OCI-LY3 (cell line): ENCODE measurements at regions not wholly inside any gene's neighbourhood (a gene's known extent, or its start where the extent isn't known, plus 50 kb on each side); places are given as distances from the start of the nearest gene placed in this dataset.

Experiments used
- H2AFZ ChIP-seq: fragments of 200-600, 300-600 bp; shearing (Covaris generic); 2 replicates; pipeline ENCODE4 v1.6.0; 2014; ENCODE audit warnings: antibody characterized with exemption, low read depth, low read length
- H3K27ac ChIP-seq: fragments of 200-600, 300-600 bp; sonication (generic); 2 replicates; pipeline ENCODE4 v1.5.1; 2014; ENCODE audit warnings: mild to moderate bottlenecking, low read length, moderate library complexity, mixed read lengths
- H3K27me3 ChIP-seq: fragments of 200-600, 300-600 bp; sonication (generic); 2 replicates; pipeline ENCODE4 v1.6.1; 2014; ENCODE audit warnings: low read depth, low read length, mixed read lengths
- H3K36me3 ChIP-seq: fragments of 200-600, 300-600 bp; sonication (generic); replicated peaks from 2 replicates; pipeline ENCODE3; 2014; ENCODE audit warnings: low read depth, low read length, mixed read lengths
- H3K4me1 ChIP-seq: fragments of 300-600, 200-600 bp; sonication (generic); 2 replicates; pipeline ENCODE4 v1.6.1; 2014; ENCODE audit warnings: low read length, mixed read lengths
- H3K4me2 ChIP-seq: fragments of 200-600, 300-600 bp; sonication (generic); 2 replicates; pipeline ENCODE4 v1.6.1; 2014; ENCODE audit warnings: low read length, mixed read lengths
- H3K4me3 ChIP-seq: fragments of 300-600, 200-600 bp; sonication (generic); 2 replicates; pipeline ENCODE4 v1.5.1; 2014; ENCODE audit warnings: antibody characterized with exemption, mild to moderate bottlenecking, low read length, moderate library complexity
- H3K79me2 ChIP-seq: fragments of 300-600, 200-600 bp; shearing (Covaris generic); 2 replicates; pipeline ENCODE4 v1.6.1; 2014; ENCODE audit warnings: mild to moderate bottlenecking, low read length, mixed read lengths
- H3K9ac ChIP-seq: fragments of 300-600, 200-600 bp; shearing (Covaris generic); 2 replicates; pipeline ENCODE4 v1.6.0; 2014; ENCODE audit warnings: mild to moderate bottlenecking, low read length, moderate library complexity
- H3K9me3 ChIP-seq: fragments of 200-600, 300-600 bp; shearing (Covaris generic); 2 replicates; pipeline ENCODE4 v1.6.1; 2014; ENCODE audit warnings: low read length, mixed read lengths; ENCODE audit not compliant: insufficient read depth
- H4K20me1 ChIP-seq: fragments of 200-600, 300-600 bp; sonication (generic); 2 replicates; pipeline ENCODE4 v1.6.1; 2016; ENCODE audit warnings: low read length, mixed read lengths; ENCODE audit not compliant: insufficient read depth
- EZH2phosphoT487 ChIP-seq: fragments of 200-600 bp; shearing (Covaris generic); IDR thresholded peaks from 2 replicates; pipeline ENCODE4 v1.6.1; 2018; ENCODE audit warnings: antibody characterized with exemption, mixed run types, low read depth
- TF ChIP-seq, protein P1 (sequence below): fragments of 200-600, 300-600 bp; sonication (generic); IDR thresholded peaks from 2 replicates; pipeline ENCODE4 v1.5.1; 2014; ENCODE audit warnings: antibody characterized with exemption, low read length, low read depth

DNA sequence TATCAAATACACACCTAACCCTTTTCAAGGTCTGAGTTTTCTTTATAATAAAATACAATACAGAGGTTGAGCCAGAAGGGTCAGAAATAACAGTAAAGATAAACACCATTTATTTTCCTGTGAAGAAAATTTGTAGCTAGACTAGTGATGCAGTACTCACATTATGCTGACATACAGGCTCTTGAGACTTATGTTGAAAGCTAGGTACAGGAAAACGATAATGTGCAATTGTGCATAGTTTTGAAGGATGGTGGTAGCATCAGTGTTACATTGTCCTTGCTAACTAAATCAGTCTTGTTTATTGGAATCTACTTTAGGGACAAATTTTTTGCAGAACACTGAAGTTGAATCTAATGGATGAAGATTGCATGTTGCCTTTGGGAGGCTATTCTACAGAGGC, 1877.2 kb downstream of the PCDH7 start:
- Histone ChIP-seq H3K27me3 (no peaks in the 10 kb centered on the region), H3K36me3 (no peaks in the 10 kb centered on the region), H3K4me1 (no peaks in the 10 kb centered on the region), H3K27ac (no peak overlapping the region), H3K79me2 (no peaks in the 10 kb centered on the region), H4K20me1 (no peaks in the 10 kb centered on the region), H3K9me3 (peaks cover 2% of the 10 kb centered on the region; the same call in 1 of the 2 replicates), H3K4me2 (no peak overlapping the region), H3K9ac (no peak overlapping the region), H2AFZ (no peak overlapping the region), H3K4me3 (no peak overlapping the region)
- TF ChIP-seq, protein P1, sequence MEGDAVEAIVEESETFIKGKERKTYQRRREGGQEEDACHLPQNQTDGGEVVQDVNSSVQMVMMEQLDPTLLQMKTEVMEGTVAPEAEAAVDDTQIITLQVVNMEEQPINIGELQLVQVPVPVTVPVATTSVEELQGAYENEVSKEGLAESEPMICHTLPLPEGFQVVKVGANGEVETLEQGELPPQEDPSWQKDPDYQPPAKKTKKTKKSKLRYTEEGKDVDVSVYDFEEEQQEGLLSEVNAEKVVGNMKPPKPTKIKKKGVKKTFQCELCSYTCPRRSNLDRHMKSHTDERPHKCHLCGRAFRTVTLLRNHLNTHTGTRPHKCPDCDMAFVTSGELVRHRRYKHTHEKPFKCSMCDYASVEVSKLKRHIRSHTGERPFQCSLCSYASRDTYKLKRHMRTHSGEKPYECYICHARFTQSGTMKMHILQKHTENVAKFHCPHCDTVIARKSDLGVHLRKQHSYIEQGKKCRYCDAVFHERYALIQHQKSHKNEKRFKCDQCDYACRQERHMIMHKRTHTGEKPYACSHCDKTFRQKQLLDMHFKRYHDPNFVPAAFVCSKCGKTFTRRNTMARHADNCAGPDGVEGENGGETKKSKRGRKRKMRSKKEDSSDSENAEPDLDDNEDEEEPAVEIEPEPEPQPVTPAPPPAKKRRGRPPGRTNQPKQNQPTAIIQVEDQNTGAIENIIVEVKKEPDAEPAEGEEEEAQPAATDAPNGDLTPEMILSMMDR = no peak
- no peak for TF ChIP-seq EZH2phosphoT487

DNA sequence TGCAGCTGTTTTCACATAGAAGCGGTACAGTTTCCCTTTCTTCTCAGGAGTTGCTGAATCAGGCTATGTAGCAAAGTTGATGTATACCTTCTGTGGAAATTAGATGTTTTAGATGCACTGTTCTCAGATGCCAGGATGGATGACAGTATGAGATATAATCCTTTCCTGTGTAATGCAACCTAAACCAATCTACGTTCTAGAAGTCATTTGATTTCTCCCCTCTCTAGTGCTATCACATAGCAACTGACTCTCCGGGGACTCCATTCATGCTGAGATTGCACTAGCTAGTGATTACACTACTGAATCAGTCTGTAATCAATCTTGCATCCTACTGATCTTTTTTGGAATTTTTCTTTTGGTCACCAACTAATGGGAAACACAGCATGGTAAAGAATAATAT, 1881.7 kb downstream of the PCDH7 start:
- Histone ChIP-seq H3K9me3 (no peaks in the 10 kb centered on the region), H3K79me2 (no peaks in the 10 kb centered on the region), H3K4me1 (no peaks in the 10 kb centered on the region), H3K4me3 (no peak overlapping the region), H3K4me2 (no peak overlapping the region), H3K27me3 (no peaks in the 10 kb centered on the region), H2AFZ (no peak overlapping the region), H3K36me3 (no peaks in the 10 kb centered on the region), H4K20me1 (no peaks in the 10 kb centered on the region), H3K9ac (no peak overlapping the region), H3K27ac (no peak overlapping the region)
- TF ChIP-seq, protein P1 = no peak
- TF ChIP-seq EZH2phosphoT487 = no peak

DNA sequence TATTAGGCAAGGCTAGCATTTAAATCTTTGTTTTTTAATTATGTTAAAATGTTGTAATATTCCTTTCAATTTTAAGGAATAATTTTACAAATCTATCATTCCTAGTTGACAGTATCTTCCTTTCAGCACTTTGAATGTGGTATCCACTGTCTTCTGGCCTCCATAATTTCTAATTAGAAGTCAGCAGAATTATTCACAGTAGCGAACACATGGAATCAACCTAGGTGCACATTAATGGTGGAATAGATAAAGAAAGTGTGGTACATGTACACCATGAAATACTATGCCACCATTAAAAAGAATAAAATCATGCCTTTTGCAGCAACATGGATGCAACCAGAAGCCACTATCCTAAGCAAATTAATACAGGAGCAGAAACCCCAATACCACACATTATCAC, 1887.8 kb downstream of the PCDH7 start:
- H4K20me1 ChIP-seq = no peaks in the 10 kb centered on the region
- H2AFZ ChIP-seq = no peak overlapping the region
- no peak overlapping the region for H3K27ac ChIP-seq
- no peaks in the 10 kb centered on the region for H3K79me2 ChIP-seq
- no peaks in the 10 kb centered on the region for H3K36me3 ChIP-seq
- TF ChIP-seq EZH2phosphoT487 = no peak
- TF ChIP-seq, protein P1 = no peak
- H3K9me3 ChIP-seq = no peaks in the 10 kb centered on the region
- H3K4me1 ChIP-seq = 0 out of 2 replicates have a peak, but pooled peaks cover 5% of the 10 kb centered on the region
- no peak overlapping the region for H3K4me3 ChIP-seq
- no peak overlapping the region for H3K4me2 ChIP-seq
- H3K9ac ChIP-seq = no peak overlapping the region
- H3K27me3 ChIP-seq = no peaks in the 10 kb centered on the region

DNA sequence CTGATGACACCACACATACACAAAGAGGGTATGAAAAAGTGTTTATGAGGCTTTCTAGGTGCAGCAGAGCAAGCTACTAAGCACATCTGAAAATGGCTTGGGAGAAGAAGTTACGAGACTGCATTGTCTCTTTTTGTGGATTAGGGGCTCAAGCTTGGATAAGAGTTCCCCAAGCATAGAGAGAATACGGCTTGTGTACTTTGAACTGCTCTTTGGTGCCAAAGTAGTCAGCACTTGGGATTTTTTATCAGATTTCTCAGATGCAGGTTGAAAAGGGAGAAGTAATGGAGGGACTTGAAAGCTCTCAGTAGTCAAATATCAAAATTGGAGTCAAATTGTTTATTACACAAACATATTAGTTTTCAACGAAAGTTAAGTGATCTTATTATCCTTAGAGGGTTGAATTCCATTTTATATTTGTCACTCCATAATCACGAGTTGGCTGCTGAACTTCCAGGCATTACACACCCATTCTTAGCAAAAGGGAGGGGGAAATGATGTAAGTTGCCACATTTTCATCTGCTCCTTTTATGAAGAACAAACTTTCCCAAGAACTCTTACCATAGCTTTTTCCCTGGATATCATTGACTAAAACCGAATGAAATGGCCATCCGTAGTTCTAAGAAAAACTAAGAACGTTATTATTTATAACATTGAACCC, 1904.9 kb downstream of the PCDH7 start:
- Histone ChIP-seq H2AFZ (no peak overlapping the region), H3K9ac (no peak overlapping the region), H3K4me2 (no peak overlapping the region), H3K9me3 (no peaks in the 10 kb centered on the region), H3K4me3 (no peak overlapping the region), H3K27me3 (no peaks in the 10 kb centered on the region), H4K20me1 (no peaks in the 10 kb centered on the region), H3K27ac (no peak overlapping the region), H3K36me3 (no peaks in the 10 kb centered on the region), H3K79me2 (no peaks in the 10 kb centered on the region), H3K4me1 (no peaks in the 10 kb centered on the region)
- TF ChIP-seq, protein P1 = no peak
- no peak for TF ChIP-seq EZH2phosphoT487
